ENCODE measurements at regions not wholly inside any gene's neighbourhood (a gene's known extent, or its start where the extent isn't known, plus 50 kb on each side); places are given as distances from the start of the nearest gene placed in this dataset.

DNA sequence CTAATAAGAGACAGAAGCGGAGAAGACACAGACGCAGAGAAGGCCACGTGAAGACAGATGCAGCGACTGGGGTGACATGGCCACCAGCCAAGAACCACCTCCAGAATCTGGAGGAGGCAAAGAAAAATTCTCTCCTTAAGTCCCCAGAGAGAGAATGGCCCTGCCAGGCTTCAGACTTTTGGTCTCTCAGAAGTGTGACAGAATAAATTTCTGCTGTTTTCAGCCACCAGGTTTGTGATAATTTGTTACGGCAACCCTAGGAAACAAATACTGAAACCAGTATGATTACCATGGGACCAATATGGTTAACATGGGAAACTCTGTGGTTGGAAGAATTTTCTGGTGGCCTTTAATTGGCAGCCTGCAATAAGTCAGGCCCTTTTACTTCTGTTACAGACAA, 63.9 kb upstream of the DOCK9 start:
- FAIRE-seq (no peak), DNase-seq (ENCODE audit: low read depth, low spot score) (no peak)
- Histone ChIP-seq H3K27ac (ENCODE audit: control insufficient read depth, insufficient read depth, low read length) (no peak overlapping the region), H3K4me2 (ENCODE audit: control insufficient read depth, extremely low read depth, insufficient read depth, low read depth, low read length) (no peak overlapping the region), H2AFZ (ENCODE audit: control insufficient read depth, low read length) (no peak overlapping the region), H3K9me1 (ENCODE audit: control insufficient read depth, extremely low read depth, insufficient read depth, low read length) (no peaks in the 10 kb centered on the region), H3K9me3 (ENCODE audit: control insufficient read depth, low read depth, low read length) (no peaks in the 10 kb centered on the region), H3K27me3 (ENCODE audit: control insufficient read depth, extremely low read depth, insufficient read depth, low read length) (no peaks in the 10 kb centered on the region), H3K9ac (ENCODE audit: control insufficient read depth, extremely low read depth, insufficient read depth, low read length) (no peak overlapping the region), H3K4me1 (ENCODE audit: control insufficient read depth, extremely low read depth, insufficient read depth, low read length) (peaks cover 27% of the 10 kb centered on the region), H3K36me3 (ENCODE audit: control insufficient read depth in 2 of 2, extremely low read depth in 1 of 2, insufficient read depth in 2 of 2, low read length in 2 of 2) (peaks cover 0 to 1% of the 10 kb centered on the region in 2 experiments), H4K20me1 (ENCODE audit: control insufficient read depth, extremely low read depth, insufficient read depth, low read length) (no peaks in the 10 kb centered on the region), H3K4me3 (ENCODE audit: control insufficient read depth in 2 of 3, extremely low read depth in 1 of 3, insufficient read depth in 2 of 3, low read depth in 1 of 3, low read length in 3 of 3) (no peak overlapping the region), H3K79me2 (ENCODE audit: control insufficient read depth, insufficient read depth, low read length) (peaks cover 59% of the 10 kb centered on the region)
- dilution Hi-C loops (cut with MboI; ENCODE audit: extremely low pct_ligation_motif_present, low sequenced_read_pairs), result no loop called here
- TF ChIP-seq CTCF (optimal IDR thresholded peaks at IDR 0.05 in 1 of 3, IDR thresholded peaks at IDR 0.05 in 1 of 3, conservative IDR thresholded peaks at IDR 0.05 in 1 of 3; ENCODE audit: extremely low read depth in 1 of 3, insufficient read depth in 2 of 3, low read length in 3 of 3) (no peak), EZH2 (IDR thresholded peaks at IDR 0.05; ENCODE audit: low read length) (no peak)

- FAIRE-seq, result no peak
- Histone ChIP-seq H2AFZ (ENCODE audit: control insufficient read depth, low read length) (no peak overlapping the region), H3K4me2 (ENCODE audit: control insufficient read depth, extremely low read depth, insufficient read depth, low read depth, low read length) (no peak overlapping the region), H3K9me3 (ENCODE audit: control insufficient read depth, low read depth, low read length) (no peaks in the 10 kb centered on the region), H3K36me3 (ENCODE audit: control insufficient read depth in 2 of 2, extremely low read depth in 1 of 2, insufficient read depth in 2 of 2, low read length in 2 of 2) (peaks cover 0 to 1% of the 10 kb centered on the region in 2 experiments), H3K4me1 (ENCODE audit: control insufficient read depth, extremely low read depth, insufficient read depth, low read length) (peaks cover 32% of the 10 kb centered on the region), H3K4me3 (ENCODE audit: control insufficient read depth in 2 of 3, extremely low read depth in 1 of 3, insufficient read depth in 2 of 3, low read depth in 1 of 3, low read length in 3 of 3) (no peak overlapping the region), H3K9me1 (ENCODE audit: control insufficient read depth, extremely low read depth, insufficient read depth, low read length) (no peaks in the 10 kb centered on the region), H3K79me2 (ENCODE audit: control insufficient read depth, insufficient read depth, low read length) (peaks cover 60% of the 10 kb centered on the region), H3K27me3 (ENCODE audit: control insufficient read depth, extremely low read depth, insufficient read depth, low read length) (no peaks in the 10 kb centered on the region), H3K9ac (ENCODE audit: control insufficient read depth, extremely low read depth, insufficient read depth, low read length) (no peak overlapping the region), H3K27ac (ENCODE audit: control insufficient read depth, insufficient read depth, low read length) (no peak overlapping the region), H4K20me1 (ENCODE audit: control insufficient read depth, extremely low read depth, insufficient read depth, low read length) (no peaks in the 10 kb centered on the region)
- dilution Hi-C loops (cut with MboI; ENCODE audit: extremely low pct_ligation_motif_present, low sequenced_read_pairs), result no loop called here
- no peak for DNase-seq (ENCODE audit: low read depth, low spot score)
- TF ChIP-seq CTCF (optimal IDR thresholded peaks at IDR 0.05 in 1 of 3, IDR thresholded peaks at IDR 0.05 in 1 of 3, conservative IDR thresholded peaks at IDR 0.05 in 1 of 3; ENCODE audit: extremely low read depth in 1 of 3, insufficient read depth in 2 of 3, low read length in 3 of 3) (no peak), EZH2 (IDR thresholded peaks at IDR 0.05; ENCODE audit: low read length) (no peak)
Measured at GRCh38 chr13:99042521-99043250, 64.8 kb upstream of the DOCK9 start.
